ENCODE measurements at regions not wholly inside any gene's neighbourhood (a gene's known extent, or its start where the extent isn't known, plus 50 kb on each side); places are given as distances from the start of the nearest gene placed in this dataset.

- Histone ChIP-seq H3K36me3 (ENCODE audit: low read length) (no peaks in the 10 kb centered on the region), H4K20me1 (ENCODE audit: low read depth, low read length) (no peaks in the 10 kb centered on the region), H3K4me2 (ENCODE audit: low read depth, low read length, poor library complexity, severe bottlenecking) (no peak overlapping the region), H3K9me3 (ENCODE audit: insufficient read depth, low read length) (no peaks in the 10 kb centered on the region), H2AFZ (ENCODE audit: low read depth, low read length, severe bottlenecking) (no peak overlapping the region), H3K9me2 (replicated peaks; ENCODE audit: insufficient read depth, low read length) (no peaks in the 10 kb centered on the region; the same call in 1 of the 2 replicates), H3K4me3 (ENCODE audit: insufficient read depth, low read length, poor library complexity, severe bottlenecking) (no peak overlapping the region), H3K79me2 (ENCODE audit: insufficient read depth, low read length) (no peaks in the 10 kb centered on the region), H3F3A (ENCODE audit: insufficient read depth) (no peaks in the 10 kb centered on the region), H3K9ac (ENCODE audit: low read length) (no peak overlapping the region), H3K27ac (ENCODE audit: low read depth, low read length) (no peak overlapping the region), H3K27me3 (ENCODE audit: low read length) (no peaks in the 10 kb centered on the region)
- TF ChIP-seq EZH2phosphoT487 (conservative IDR thresholded peaks at IDR 0.05; ENCODE audit: low read length) = no peak
- no peak for TF ChIP-seq CTCF (IDR thresholded peaks at IDR 0.05; ENCODE audit: insufficient read depth, low read length, poor library complexity, severe bottlenecking)
Measured at GRCh38 chr6:95685822-95686221, 108.5 kb downstream of the MANEA start.

- H3K36me3 ChIP-seq (ENCODE audit: low read length) = no peaks in the 10 kb centered on the region
- no peaks in the 10 kb centered on the region for H4K20me1 ChIP-seq (ENCODE audit: low read depth, low read length)
- no peak overlapping the region for H3K4me3 ChIP-seq (ENCODE audit: insufficient read depth, low read length, poor library complexity, severe bottlenecking)
- no peak overlapping the region for H3K4me2 ChIP-seq (ENCODE audit: low read depth, low read length, poor library complexity, severe bottlenecking)
- H3K27ac ChIP-seq (ENCODE audit: low read depth, low read length) = no peak overlapping the region
- H3K79me2 ChIP-seq (ENCODE audit: insufficient read depth, low read length) = no peaks in the 10 kb centered on the region
- no peak overlapping the region for H3K9ac ChIP-seq (ENCODE audit: low read length)
- H3K9me3 ChIP-seq (ENCODE audit: insufficient read depth, low read length) = no peaks in the 10 kb centered on the region
- no peaks in the 10 kb centered on the region; the same call in 1 of the 2 replicates for H3K9me2 ChIP-seq (replicated peaks; ENCODE audit: insufficient read depth, low read length)
- no peak for TF ChIP-seq EZH2phosphoT487 (conservative IDR thresholded peaks at IDR 0.05; ENCODE audit: low read length)
- TF ChIP-seq CTCF (IDR thresholded peaks at IDR 0.05; ENCODE audit: insufficient read depth, low read length, poor library complexity, severe bottlenecking) = no peak
- H3K27me3 ChIP-seq (ENCODE audit: low read length) = no peaks in the 10 kb centered on the region
- no peak overlapping the region for H2AFZ ChIP-seq (ENCODE audit: low read depth, low read length, severe bottlenecking)
- no peaks in the 10 kb centered on the region for H3F3A ChIP-seq (ENCODE audit: insufficient read depth)
Measured at GRCh38 chr6:95686272-95686671, 108.9 kb downstream of the MANEA start.

DNA sequence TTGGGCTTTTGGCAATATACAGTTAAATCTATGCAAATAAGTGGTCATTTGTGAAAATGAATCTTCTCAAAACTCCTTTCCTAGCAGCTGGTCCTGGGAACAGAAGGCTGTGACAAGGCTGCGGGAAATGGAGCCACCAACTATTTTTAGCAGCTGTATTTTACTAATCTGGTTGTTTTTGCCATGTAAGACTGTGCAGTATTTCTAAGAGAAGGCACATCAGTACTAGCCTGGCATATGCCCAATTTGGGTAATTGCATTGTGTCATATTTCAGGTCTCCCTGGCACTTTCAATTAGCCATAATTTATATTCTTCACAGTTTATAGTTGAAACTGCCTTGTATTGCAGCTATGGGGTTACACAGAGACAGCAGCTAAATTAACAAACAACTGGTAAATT lies 109.6 kb downstream of the MANEA start:
- no peak overlapping the region for H2AFZ ChIP-seq (ENCODE audit: low read depth, low read length, severe bottlenecking)
- H3K9me2 ChIP-seq (replicated peaks; ENCODE audit: insufficient read depth, low read length) = no peaks in the 10 kb centered on the region; the same call in 1 of the 2 replicates

More for the DNA sequence above, 109.6 kb downstream of the MANEA start:
- H3K79me2 ChIP-seq (ENCODE audit: insufficient read depth, low read length) = no peaks in the 10 kb centered on the region
- H3K9me3 ChIP-seq (ENCODE audit: insufficient read depth, low read length) = no peaks in the 10 kb centered on the region
- H4K20me1 ChIP-seq (ENCODE audit: low read depth, low read length) = no peaks in the 10 kb centered on the region
- no peaks in the 10 kb centered on the region for H3K36me3 ChIP-seq (ENCODE audit: low read length)
- TF ChIP-seq CTCF (IDR thresholded peaks at IDR 0.05; ENCODE audit: insufficient read depth, low read length, poor library complexity, severe bottlenecking) = no peak
- TF ChIP-seq EZH2phosphoT487 (conservative IDR thresholded peaks at IDR 0.05; ENCODE audit: low read length) = no peak
- H3K27me3 ChIP-seq (ENCODE audit: low read length) = no peaks in the 10 kb centered on the region
- no peak overlapping the region for H3K4me2 ChIP-seq (ENCODE audit: low read depth, low read length, poor library complexity, severe bottlenecking)
- H3K27ac ChIP-seq (ENCODE audit: low read depth, low read length) = no peak overlapping the region
- H3K9ac ChIP-seq (ENCODE audit: low read length) = no peak overlapping the region
- H3K4me3 ChIP-seq (ENCODE audit: insufficient read depth, low read length, poor library complexity, severe bottlenecking) = no peak overlapping the region
- H3F3A ChIP-seq (ENCODE audit: insufficient read depth) = no peaks in the 10 kb centered on the region

All from SU-DHL-6 (cell line).